K562 (cell line): ENCODE measurements at regions not wholly inside any gene's neighbourhood (a gene's known extent, or its start where the extent isn't known, plus 50 kb on each side); places are given as distances from the start of the nearest gene placed in this dataset.

Source experiments
- ATAC-seq: fragments of 200-7000 bp; cut with Tn5 transposase; 3 replicates; pipeline ENCODE4 v1.9.1; 2020; ENCODE audit warnings: moderate library complexity
- BruUV-seq: library from RNA; stranded (reverse); fragments of 400-500 nt; replicated peaks from 2 replicates; lab custom pipeline; 2021; lab: Mats Ljungman, UMichigan
- CTCF ChIA-PET: fragments of 300-600 bp; formaldehyde crosslinking; extraction: SDS; loops from one replicate; lab custom pipeline; 2021; ENCODE audit warnings: low intra/inter-chr PET ratio; lab: Yijun Ruan, JAX
- POLR2A ChIA-PET: fragments of 300-600, 350-650 bp; sonication (Branson Sonifier 250); formaldehyde crosslinking; extraction: SDS; loops from one replicate; lab custom pipeline; 2021; ENCODE audit warnings: antibody characterized with exemption, inconsistent platforms; lab: Yijun Ruan, JAX
- DNase-seq, 4 experiments: peaks; one replicate each; pipeline versions ENCODE4 v3.0.0 to v3.0.0-alpha.2; 2011 to 2018; ENCODE audit warnings: low spot score in 3 of 4, mixed read lengths in 3 of 4; ENCODE audit errors: extremely low read depth in 1 of 4
- FAIRE-seq: peaks from 2 replicates; lab custom pipeline; 2011; peaks lifted over from hg19 to GRCh38; lab: Jason Lieb, UNC
- H2AFZ ChIP-seq: 2 replicates; pipeline ENCODE4 v1.6.0; 2011; ENCODE audit warnings: low read depth, low read length, control low read depth, inconsistent platforms
- H3K27ac ChIP-seq: fragments of 200-600 bp; 3 replicates; pipeline ENCODE4 v1.8.0; 2011; ENCODE audit warnings: low read depth, mild to moderate bottlenecking, control low read depth, inconsistent platforms, low read length, moderate library complexity, mixed read lengths; ENCODE audit errors: extremely low read depth
- H3K27me3 ChIP-seq, 2 experiments: fragments of 300-600 bp in 1 of 2; 2 replicates in 1 of 2; 3 replicates in 1 of 2; pipeline versions ENCODE4 v1.6.0 to v1.8.0; 2011; ENCODE audit warnings: inconsistent platforms in 2 of 2, low read length in 2 of 2, mild to moderate bottlenecking in 1 of 2, mixed read lengths in 1 of 2, moderate library complexity in 1 of 2; ENCODE audit not compliant: control insufficient read depth in 2 of 2, insufficient read depth in 2 of 2
- H3K36me3 ChIP-seq: fragments of 300-600 bp; 3 replicates; pipeline ENCODE4 v1.8.0; 2011; ENCODE audit warnings: mild to moderate bottlenecking, low read length, inconsistent platforms; ENCODE audit not compliant: control insufficient read depth, insufficient read depth
- H3K4me1 ChIP-seq, 2 experiments: fragments of 200-600 bp in 1 of 2; replicated peaks in 1 of 2; 2 replicates in 1 of 2; 3 replicates in 1 of 2; pipeline versions ENCODE4 v1.5.1 to v1.8.0; 2011; ENCODE audit warnings: inconsistent platforms in 2 of 2, low read length in 2 of 2, mild to moderate bottlenecking in 1 of 2, mixed read lengths in 1 of 2, moderate library complexity in 1 of 2; ENCODE audit not compliant: control insufficient read depth in 2 of 2, insufficient read depth in 2 of 2
- H3K4me2 ChIP-seq: 2 replicates; pipeline ENCODE4 v1.6.1; 2011; ENCODE audit warnings: low read length, control low read depth, inconsistent platforms, mixed read lengths; ENCODE audit not compliant: insufficient read depth
- H3K4me3 ChIP-seq: fragments of 200-600 bp; sonication (generic), shearing (Covaris generic); 2 replicates; pipeline ENCODE4 v1.5.1; 2016; ENCODE audit warnings: control low read depth, inconsistent platforms
- H3K79me2 ChIP-seq: fragments of 200-600 bp; 3 replicates; pipeline ENCODE4 v1.8.0; 2011; ENCODE audit warnings: low read length, inconsistent platforms; ENCODE audit not compliant: control insufficient read depth, insufficient read depth
- H3K9ac ChIP-seq, 2 experiments: 2 replicates each; pipeline versions ENCODE4 v1.6.0 to v1.6.1; 2011; ENCODE audit warnings: low read depth in 2 of 2, low read length in 2 of 2, control low read depth in 1 of 2, inconsistent platforms in 1 of 2, mild to moderate bottlenecking in 1 of 2, mixed read lengths in 1 of 2; ENCODE audit not compliant: insufficient read depth in 1 of 2
- H3K9me1 ChIP-seq: one replicate; pipeline ENCODE4 v1.6.0; 2011; ENCODE audit warnings: inconsistent platforms, mild to moderate bottlenecking, low read length, moderate library complexity; ENCODE audit not compliant: control insufficient read depth, insufficient read depth
- H3K9me3 ChIP-seq: replicated peaks from 2 replicates; pipeline ENCODE4 v1.5.1; 2011; ENCODE audit warnings: low read depth, low read length, inconsistent platforms; ENCODE audit not compliant: control insufficient read depth, insufficient read depth
- H4K20me1 ChIP-seq: replicated peaks from 2 replicates; pipeline ENCODE4 v1.6.1; 2011; ENCODE audit warnings: low read length, inconsistent platforms, mixed read lengths; ENCODE audit not compliant: control insufficient read depth, insufficient read depth
- BDP1 ChIP-seq: IDR thresholded peaks from 3 replicates; pipeline ENCODE4 v1.6.1; 2011; ENCODE audit not compliant: insufficient read length, insufficient read depth
- ELF4 ChIP-seq: fragments of 450-650 bp; formaldehyde crosslinking; IDR thresholded peaks from 2 replicates; pipeline ENCODE4 v1.4.0; 2022; ENCODE audit warnings: missing genetic modification characterization
- ILF3 ChIP-seq: fragments of 450-650 bp; IDR thresholded peaks from 2 replicates; pipeline ENCODE4 v1.6.1; 2018; ENCODE audit warnings: antibody characterized with exemption, mild to moderate bottlenecking, moderate library complexity, borderline replicate concordance
- L3MBTL2 ChIP-seq: fragments of 450-650 bp; IDR thresholded peaks from 2 replicates; pipeline ENCODE4 v1.6.1; 2016; ENCODE audit warnings: mild to moderate bottlenecking, moderate library complexity
- MTA3 ChIP-seq: fragments of 450-650 bp; formaldehyde crosslinking; IDR thresholded peaks from 2 replicates; pipeline ENCODE4 v1.6.1; 2017; ENCODE audit warnings: mild to moderate bottlenecking, borderline replicate concordance
- SRSF3 ChIP-seq: fragments of 200-400 bp; formaldehyde crosslinking; IDR thresholded peaks from 2 replicates; pipeline ENCODE4 v1.6.1; 2016; ENCODE audit warnings: mild to moderate bottlenecking, low read length, moderate library complexity; ENCODE audit not compliant: insufficient read depth
- ZBTB40 ChIP-seq, 2 experiments: fragments of 450-650 bp in 1 of 2; sonication (generic) in 1 of 2; formaldehyde crosslinking in 1 of 2; IDR thresholded peaks; 2 replicates each; pipeline versions ENCODE4 v1.7.1 to v1.9.0; 2016 to 2022; ENCODE audit warnings: inconsistent platforms in 1 of 2, mild to moderate bottlenecking in 1 of 2, missing genetic modification reagents in 1 of 2
- ZKSCAN8 ChIP-seq: fragments of 200-800 bp; sonication (Bioruptor generic); IDR thresholded peaks from 2 replicates; pipeline ENCODE4 v1.6.1; 2016; ENCODE audit warnings: missing genetic modification characterization, missing compliant biosample characterization
- ZMIZ1 ChIP-seq, 2 experiments: fragments of 150-350 bp in 1 of 2; IDR thresholded peaks; 2 replicates each; pipeline ENCODE4 v1.6.1; 2012 to 2016; ENCODE audit warnings: low read depth in 2 of 2, low read length in 2 of 2, mild to moderate bottlenecking in 1 of 2, moderate library complexity in 1 of 2
- ZSCAN29 ChIP-seq: fragments of 450-650 bp; IDR thresholded peaks from 2 replicates; pipeline ENCODE4 v1.6.1; 2017
- WGBS: fragments of 100-300 bp; shearing (Covaris generic); methylation state at CpG from one replicate; pipeline ENCODE4 v1.1.6; 2016; ENCODE audit warnings: low coverage, mixed read lengths; ENCODE audit not compliant: insufficient coverage; ENCODE audit errors: missing lambda C conversion rate; 5-methylcytosine and 5-hydroxymethylcytosine counted together
- in situ Hi-C: fragments of 300-500 bp; cut with MboI; formaldehyde crosslinking; loops from 4 replicates; pipeline ENCODE4 v1.15.0; 2018; ENCODE audit warnings: inconsistent platforms, mixed read lengths
- intact Hi-C: fragments of 100-400 bp; cut with micrococcal nuclease; formaldehyde crosslinking; loops from 2 replicates; pipeline ENCODE4 v1.14.2; 2022

GRCh38 chr12:126204326-126204725 lies 1139.1 kb downstream of the AACS start:
- in situ Hi-C loops: no loop called here
- Histone ChIP-seq H3K27ac (no peak overlapping the region), H4K20me1 (no peaks in the 10 kb centered on the region), H3K9ac (no peak overlapping the region), H3K27me3 (no peaks in the 10 kb centered on the region), H3K79me2 (no peaks in the 10 kb centered on the region), H3K4me2 (no peak overlapping the region), H3K4me1 (no peaks in the 10 kb centered on the region), H3K9me3 (0 out of 2 replicates have a peak, but pooled peaks cover 2% of the 10 kb centered on the region), H3K36me3 (no peaks in the 10 kb centered on the region), H3K9me1 (no peaks in the 10 kb centered on the region), H3K4me3 (no peak overlapping the region), H2AFZ (no peak overlapping the region)
- WGBS: 2% methylated on average over 3 of the region's 3 CpGs
- no peak for ATAC-seq
- no peak for FAIRE-seq
- ChIA-PET CTCF (no interaction called here), POLR2A (no interaction called here)
- no TSS peak for BruUV-seq
- no peak for DNase-seq
- intact Hi-C loops: no loop called here
- TF ChIP-seq ZKSCAN8 (CRISPR knock-in tag): no peak
- TF ChIP-seq ZSCAN29: no peak
- TF ChIP-seq ILF3: no peak
- TF ChIP-seq ZMIZ1 (IDR thresholded peaks at IDR 0.05; ENCODE audit: low read depth in 2 of 2, low read length in 2 of 2): no peak
- no peak for TF ChIP-seq BDP1
- no peak for TF ChIP-seq ZBTB40 (IDR thresholded peaks at IDR 0.05)
- no peak for TF ChIP-seq ZBTB40 (CRISPR knock-in tag; IDR thresholded peaks at IDR 0.05)
- TF ChIP-seq SRSF3: no peak
- no peak for TF ChIP-seq ELF4
- no peak for TF ChIP-seq L3MBTL2
- no peak for TF ChIP-seq MTA3
